Amniotic stem cell (primary cell): ENCODE measurements at regions not wholly inside any gene's neighbourhood (a gene's known extent, or its start where the extent isn't known, plus 50 kb on each side); places are given as distances from the start of the nearest gene placed in this dataset.

Experiments used
- DNase-seq: peaks from one replicate; lab custom pipeline; 2025; lab: John Stamatoyannopoulos, UW

- no peak for DNase-seq
These were observed 204.1 kb downstream of the BCOR start for GRCh38 chrX:39893417-39894338.

- no peak for DNase-seq
These were observed 203.1 kb downstream of the BCOR start for GRCh38 chrX:39894683-39895082.

- no peak for DNase-seq
These were observed 202.3 kb downstream of the BCOR start for GRCh38 chrX:39895218-39896110.

DNA sequence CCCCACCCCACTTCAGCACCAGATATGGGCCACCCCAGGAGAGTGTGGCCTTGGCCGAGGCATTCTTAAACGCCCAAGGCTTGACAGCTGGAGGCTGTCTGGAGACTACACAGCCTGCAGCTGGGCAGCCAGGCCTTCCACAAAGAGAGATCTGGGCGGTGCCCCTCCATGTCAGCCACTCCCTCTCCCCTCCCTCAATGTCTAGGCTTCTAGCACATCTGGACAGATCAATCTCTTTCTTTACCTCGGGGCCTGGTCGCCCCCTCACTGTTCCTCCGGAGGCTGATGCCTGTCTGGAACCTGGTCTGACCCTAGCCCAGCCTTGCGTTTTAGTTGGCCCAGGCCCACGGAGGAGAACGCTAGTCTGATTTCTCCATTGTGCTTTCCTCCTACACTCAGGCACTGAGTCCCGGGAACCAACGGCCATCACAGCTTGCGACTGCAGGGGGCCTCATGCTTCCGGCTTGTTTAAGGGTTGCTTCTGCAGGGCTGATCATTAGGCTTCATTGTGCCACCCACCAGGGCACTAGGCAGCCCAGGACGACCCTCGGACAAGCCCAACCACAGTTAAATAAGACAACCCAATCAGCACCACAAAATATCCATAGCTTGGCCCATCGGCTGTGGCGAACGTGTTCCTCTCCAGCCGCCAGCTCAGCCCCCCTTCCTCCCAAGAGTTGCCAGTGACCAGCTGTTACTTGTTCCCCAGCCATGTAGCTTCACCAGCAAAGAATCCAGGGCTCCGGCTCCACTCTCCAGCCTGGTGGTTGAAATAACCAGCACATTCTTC, 200.6 kb downstream of the BCOR start:
- peak; percentile 36 for DNase-seq

DNA sequence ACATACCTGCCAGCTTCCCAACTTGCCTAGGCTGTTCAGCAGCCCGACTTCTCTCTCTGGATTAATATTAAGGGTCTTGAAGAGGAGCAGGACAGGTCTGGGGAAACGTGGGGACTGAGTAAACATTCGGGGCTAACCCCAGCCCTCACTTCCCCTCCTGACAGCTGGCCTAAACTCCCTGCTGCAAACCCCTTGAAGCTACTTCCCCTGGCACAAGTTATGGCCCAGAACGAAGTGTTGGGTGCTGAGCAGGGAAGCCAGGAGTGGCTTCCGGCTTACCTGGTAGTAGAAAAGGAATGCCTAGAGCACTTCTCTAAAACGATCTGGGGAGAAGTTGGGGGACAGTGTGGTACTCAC, 200.0 kb downstream of the BCOR start:
- no peak for DNase-seq

DNA sequence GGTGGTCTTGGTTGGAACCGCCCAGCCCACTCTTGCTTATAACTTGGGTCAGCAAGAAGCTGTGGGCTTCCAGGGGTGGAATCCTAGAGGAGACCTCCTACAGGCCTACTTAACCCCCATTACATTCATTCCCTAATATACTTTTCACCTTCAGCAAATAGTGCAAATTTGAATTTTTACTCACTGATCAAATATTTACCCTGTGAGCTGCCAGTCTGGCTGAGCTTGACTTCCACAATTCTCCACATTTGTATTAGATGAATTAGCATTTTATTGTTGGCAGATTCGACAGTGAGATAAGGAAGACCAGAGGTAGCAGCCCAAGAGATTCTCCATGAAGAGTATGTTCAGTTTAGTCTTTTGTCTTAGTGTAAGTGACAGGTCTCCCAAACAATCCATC, 199.6 kb downstream of the BCOR start:
- DNase-seq, result no peak

GRCh38 chrX:39899059-39899458, 198.7 kb downstream of the BCOR start:
- no peak for DNase-seq

GRCh38 chrX:39899856-39900776, 197.6 kb downstream of the BCOR start:
- DNase-seq, result no peak

GRCh38 chrX:39900777-39901170, 197.0 kb downstream of the BCOR start:
- no peak for DNase-seq

- DNase-seq, result no peak
These were observed 194.4 kb downstream of the BCOR start for GRCh38 chrX:39903343-39903742.

DNA sequence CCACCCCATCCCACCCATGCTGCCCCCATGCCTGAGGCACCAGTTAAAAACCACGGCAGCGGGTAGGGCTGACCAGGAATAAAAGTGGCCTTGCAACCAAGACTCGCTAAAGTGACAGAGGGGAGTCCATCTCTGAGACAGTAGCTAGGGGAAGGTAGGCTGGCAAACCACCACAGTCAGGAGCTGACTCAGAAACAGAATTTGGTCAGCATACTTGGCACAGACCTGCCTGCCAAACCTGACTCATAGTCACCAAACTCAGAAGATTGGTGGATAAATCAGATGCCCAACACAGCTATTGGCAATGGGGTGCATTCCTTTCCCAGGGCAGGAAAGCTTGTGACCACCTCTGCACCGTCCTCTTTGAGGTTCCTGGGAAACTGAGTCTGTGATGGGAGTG, 193.8 kb downstream of the BCOR start:
- peak; percentile 7 for DNase-seq

DNA sequence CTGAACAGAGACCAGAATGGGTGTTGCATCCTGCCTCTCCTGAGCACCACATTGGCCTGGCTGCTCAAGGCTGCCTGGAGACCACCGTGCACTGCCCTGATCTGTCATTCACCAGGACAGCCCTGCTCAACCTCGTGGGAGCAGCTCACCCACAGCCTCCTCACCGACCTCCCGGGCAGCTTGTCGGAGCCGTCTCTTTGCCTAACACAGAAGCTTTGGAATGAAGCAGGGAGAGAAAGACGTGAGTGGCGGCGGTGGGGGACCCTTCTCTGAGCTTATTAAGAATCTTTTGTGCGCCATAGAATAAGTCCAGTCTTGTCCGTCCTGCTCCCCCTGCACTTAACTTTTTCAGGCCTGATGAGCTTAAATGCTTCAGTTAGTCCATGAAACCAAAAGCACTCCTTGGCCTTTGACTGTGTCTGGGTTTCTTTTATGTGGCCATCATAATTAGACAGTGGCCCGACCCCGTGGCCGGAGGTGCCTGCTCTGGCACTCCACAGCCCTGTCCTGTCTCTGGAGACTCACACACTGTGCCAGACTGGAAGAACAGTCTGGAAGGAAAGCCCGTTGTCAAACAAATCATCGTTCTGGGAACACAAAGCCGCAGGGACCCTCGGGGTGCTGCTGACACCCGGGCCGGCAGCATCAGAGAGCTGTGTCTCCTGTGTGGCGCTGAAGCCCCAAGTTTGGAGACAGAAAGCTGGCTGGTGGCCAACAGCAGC, 192.8 kb downstream of the BCOR start:
- no peak for DNase-seq

GRCh38 chrX:39905538-39905891, 192.2 kb downstream of the BCOR start:
- DNase-seq, result no peak

DNA sequence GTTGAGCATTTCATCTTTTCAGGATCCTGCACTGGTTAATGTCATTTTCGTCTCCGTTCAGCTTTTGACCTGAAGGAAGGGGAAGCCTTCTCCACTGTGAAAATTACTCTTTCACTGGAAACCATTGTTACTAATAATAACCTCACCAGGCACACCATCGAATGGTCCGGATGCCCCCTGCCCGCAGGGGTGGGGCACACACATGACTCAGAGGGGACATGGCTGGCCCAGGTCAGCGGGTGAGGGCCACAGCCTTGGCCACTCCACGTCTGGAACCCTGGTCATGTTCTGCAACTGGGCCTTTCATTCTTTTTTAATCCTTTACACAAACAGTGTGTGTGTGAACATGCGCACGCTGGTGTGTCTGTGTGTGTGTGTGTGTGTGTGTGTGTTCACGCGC, 191.8 kb downstream of the BCOR start:
- no peak for DNase-seq

GRCh38 chrX:39907964-39908661, 189.6 kb downstream of the BCOR start:
- peak; percentile 72 for DNase-seq

- DNase-seq, result no peak
These were observed 187.8 kb downstream of the BCOR start for GRCh38 chrX:39909996-39910395.

GRCh38 chrX:39910651-39911050, 187.1 kb downstream of the BCOR start:
- no peak for DNase-seq

GRCh38 chrX:39911278-39911897, 186.4 kb downstream of the BCOR start:
- DNase-seq, result no peak

DNA sequence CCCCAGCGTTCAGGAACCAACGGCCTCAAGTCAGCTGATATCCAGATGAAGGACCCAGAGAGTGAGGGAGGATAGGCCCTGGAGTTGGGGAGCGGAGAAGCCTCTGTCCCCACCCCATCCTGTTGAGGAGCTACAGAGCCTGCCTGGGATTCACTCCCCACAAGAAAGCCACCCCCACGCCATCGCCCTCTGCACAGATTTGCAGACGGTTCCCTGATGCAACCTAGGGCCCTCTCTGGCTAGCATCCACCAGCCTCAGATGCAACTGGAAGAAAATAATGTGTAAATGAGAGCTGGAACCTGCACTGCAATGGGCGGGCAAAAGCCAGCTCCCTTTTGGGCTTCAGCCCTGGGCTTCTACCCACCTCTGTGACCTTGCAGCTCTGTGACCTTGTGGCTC, 185.6 kb downstream of the BCOR start:
- DNase-seq, result no peak
